ENCODE measurements at regions not wholly inside any gene's neighbourhood (a gene's known extent, or its start where the extent isn't known, plus 50 kb on each side); places are given as distances from the start of the nearest gene placed in this dataset.

- TF ChIP-seq CTCF (IDR thresholded peaks at IDR 0.05) (no peak), POLR2A (IDR thresholded peaks at IDR 0.05) (no peak)
Observed at GRCh38 chr5:120062515-120062917, 401.6 kb upstream of the PRR16 start.

Measured in right lobe of liver (tissue), 4 donors.